NCI-H524 treated with DMSO at 0.1 percent for 48 hours (cell line): ENCODE measurements at regions not wholly inside any gene's neighbourhood (a gene's known extent, or its start where the extent isn't known, plus 50 kb on each side); places are given as distances from the start of the nearest gene placed in this dataset.
A peak's percentile ranks its signal among the peaks of the same experiment; 100 is the strongest.

Source experiments
- DNase-seq: peaks from one replicate; lab custom pipeline; 2025; lab: John Stamatoyannopoulos, UW

GRCh38 chr12:91622981-91623380, 440.4 kb upstream of the DCN start:
- DNase-seq = no peak

GRCh38 chr12:91622037-91622436, 439.4 kb upstream of the DCN start:
- DNase-seq = no peak

GRCh38 chr12:91620992-91621391, 438.4 kb upstream of the DCN start:
- DNase-seq = peak; percentile 28

GRCh38 chr12:91620422-91620821, 437.8 kb upstream of the DCN start:
- no peak for DNase-seq

- no peak for DNase-seq
These were observed 435.7 kb upstream of the DCN start for GRCh38 chr12:91618281-91618680.

- no peak for DNase-seq
These were observed 435.2 kb upstream of the DCN start for GRCh38 chr12:91617818-91618217.

GRCh38 chr12:91616416-91616815, 433.8 kb upstream of the DCN start:
- no peak for DNase-seq

GRCh38 chr12:91613223-91613779, 430.7 kb upstream of the DCN start:
- DNase-seq = no peak

GRCh38 chr12:91610561-91610960, 427.9 kb upstream of the DCN start:
- no peak for DNase-seq

- DNase-seq = no peak
These were observed 426.7 kb upstream of the DCN start for GRCh38 chr12:91609283-91609682.

- no peak for DNase-seq
These were observed 425.9 kb upstream of the DCN start for GRCh38 chr12:91608542-91608941.

GRCh38 chr12:91606662-91607377, 424.2 kb upstream of the DCN start:
- no peak for DNase-seq

- no peak for DNase-seq
These were observed 422.3 kb upstream of the DCN start for GRCh38 chr12:91604897-91605296.

- no peak for DNase-seq
These were observed 420.4 kb upstream of the DCN start for GRCh38 chr12:91603060-91603459.

- no peak for DNase-seq
These were observed 418.4 kb upstream of the DCN start for GRCh38 chr12:91601054-91601453.

- no peak for DNase-seq
These were observed 412.1 kb upstream of the DCN start for GRCh38 chr12:91594715-91595114.

- no peak for DNase-seq
These were observed 409.0 kb upstream of the DCN start for GRCh38 chr12:91591639-91591987.

GRCh38 chr12:91590966-91591638, 408.5 kb upstream of the DCN start:
- peak; percentile 78 for DNase-seq

- DNase-seq = no peak
These were observed 406.3 kb upstream of the DCN start for GRCh38 chr12:91588874-91589454.

GRCh38 chr12:91586015-91586414, 403.4 kb upstream of the DCN start:
- no peak for DNase-seq

- no peak for DNase-seq
These were observed 400.2 kb upstream of the DCN start for GRCh38 chr12:91582811-91583210.

GRCh38 chr12:91579516-91580263, 397.1 kb upstream of the DCN start:
- no peak for DNase-seq
